HCT116 (cell line): ENCODE measurements at regions not wholly inside any gene's neighbourhood (a gene's known extent, or its start where the extent isn't known, plus 50 kb on each side); places are given as distances from the start of the nearest gene placed in this dataset.

Experiments
- ATAC-seq: fragments of 200-7000 bp; cut with Tn5 transposase; 2 replicates; pipeline ENCODE4 v1.9.1; 2020; ENCODE audit warnings: mild to moderate bottlenecking, moderate library complexity
- BruUV-seq: library from RNA; stranded (reverse); fragments of 400-500 nt; replicated peaks from 2 replicates; lab custom pipeline; 2021; lab: Mats Ljungman, UMichigan
- CTCF ChIA-PET: fragments of 300-600 bp; sonication (Branson Sonifier 250); formaldehyde crosslinking; loops from one replicate; lab custom pipeline; 2021; ENCODE audit warnings: antibody characterized with exemption; lab: Charles Lee
- POLR2A ChIA-PET: fragments of 300-600, 350-600 bp; sonication (Branson Sonifier 250); formaldehyde crosslinking; loops from one replicate; lab custom pipeline; 2021; ENCODE audit warnings: antibody characterized with exemption; lab: Charles Lee
- RAD21 ChIA-PET, 2 experiments: fragments of 300-600 bp; sonication (Branson Sonifier 250); formaldehyde crosslinking; loops; one replicate each; lab custom pipeline; 2023; ENCODE audit warnings: low total read pairs in 2 of 2; ENCODE audit not compliant: uncharacterized antibody in 2 of 2, unreplicated experiment in 2 of 2, low non-redundant PET in 1 of 2; lab: Charles Lee
- DNase-seq: peaks from one replicate; pipeline ENCODE4 v3.0.0-alpha.2; 2010; ENCODE audit warnings: low read depth, low spot score
- H2AFZ ChIP-seq: fragments of 200-600 bp; shearing (Covaris generic), sonication (generic); 2 replicates; pipeline ENCODE4 v1.6.1; 2017; ENCODE audit warnings: low read depth, mixed run types, mixed read lengths, antibody characterized with exemption, low read length; ENCODE audit not compliant: poor library complexity, severe bottlenecking
- H3K27ac ChIP-seq: 2 replicates; pipeline ENCODE4 v1.5.1; 2012; ENCODE audit warnings: low read depth, low read length
- H3K27me3 ChIP-seq: fragments of 200-600 bp; sonication (generic); 2 replicates; pipeline ENCODE4 v1.6.1; 2016; ENCODE audit warnings: mixed run types, low read length, mixed read lengths; ENCODE audit not compliant: insufficient read depth
- H3K36me3 ChIP-seq, 2 experiments: fragments of 200-500 bp in 1 of 2; fragments of 200-600 bp in 1 of 2; sonication (Bioruptor generic) in 1 of 2; sonication (generic) in 1 of 2; 2 replicates each; pipeline versions ENCODE4 v1.5.1 to v1.6.1; 2014 to 2016; ENCODE audit warnings: low read length in 2 of 2, inconsistent platforms in 1 of 2, mixed read lengths in 1 of 2, mixed run types in 1 of 2; ENCODE audit not compliant: insufficient read depth in 2 of 2, control insufficient read depth in 1 of 2
- H3K4me1 ChIP-seq, 2 experiments: fragments of 200-600 bp in 1 of 2; sonication (generic) in 1 of 2; 2 replicates each; pipeline versions ENCODE4 v1.5.1 to v1.6.1; 2012 to 2017; ENCODE audit warnings: low read length in 2 of 2, inconsistent platforms in 1 of 2, mild to moderate bottlenecking in 1 of 2, mixed read lengths in 1 of 2, mixed run types in 1 of 2, moderate library complexity in 1 of 2; ENCODE audit not compliant: insufficient read depth in 2 of 2, control insufficient read depth in 1 of 2
- H3K4me2 ChIP-seq: fragments of 200-600 bp; sonication (generic); 2 replicates; pipeline ENCODE4 v1.6.1; 2017; ENCODE audit warnings: mixed run types, low read length, mixed read lengths
- H3K4me3 ChIP-seq, 2 experiments: fragments of 200-600 bp in 1 of 2; sonication (generic) in 1 of 2; replicated peaks in 1 of 2; 2 replicates each; pipeline ENCODE4 v1.5.1; 2011 to 2016; ENCODE audit warnings: low read length in 2 of 2, control low read depth in 1 of 2, low read depth in 1 of 2, mild to moderate bottlenecking in 1 of 2, mixed read lengths in 1 of 2, mixed run types in 1 of 2
- H3K79me2 ChIP-seq: fragments of 200-600 bp; sonication (generic); 2 replicates; pipeline ENCODE4 v1.6.1; 2017; ENCODE audit warnings: mild to moderate bottlenecking, mixed run types, low read length, moderate library complexity, mixed read lengths; ENCODE audit not compliant: insufficient read depth
- H3K9ac ChIP-seq: fragments of 200-600 bp; sonication (generic); 2 replicates; pipeline ENCODE4 v1.6.1; 2016; ENCODE audit warnings: low read length, mixed read lengths
- H3K9me2 ChIP-seq: fragments of 200-600 bp; sonication (generic), shearing (Covaris generic); 2 replicates; pipeline ENCODE4 v1.6.1; 2017; ENCODE audit warnings: mixed run types, mild to moderate bottlenecking, moderate library complexity; ENCODE audit not compliant: insufficient read depth
- H3K9me3 ChIP-seq, 2 experiments: fragments of 200-500 bp in 1 of 2; fragments of 200-600 bp in 1 of 2; sonication (Bioruptor generic) in 1 of 2; sonication (generic) in 1 of 2; 2 replicates each; pipeline ENCODE4 v1.6.1; 2014 to 2017; ENCODE audit warnings: low read length in 2 of 2, mixed read lengths in 2 of 2, inconsistent platforms in 1 of 2, low read depth in 1 of 2, mild to moderate bottlenecking in 1 of 2, mixed run types in 1 of 2, moderate library complexity in 1 of 2; ENCODE audit not compliant: control insufficient read depth in 1 of 2, insufficient read depth in 1 of 2
- H4K20me1 ChIP-seq: fragments of 200-600 bp; sonication (generic), shearing (Covaris generic); 2 replicates; pipeline ENCODE4 v1.6.1; 2017; ENCODE audit warnings: mixed run types, mild to moderate bottlenecking, moderate library complexity; ENCODE audit not compliant: insufficient read depth
- CBX3 ChIP-seq: IDR thresholded peaks from 2 replicates; pipeline ENCODE4 v1.6.1; 2012; ENCODE audit warnings: low read depth
- CTCF ChIP-seq, 3 experiments: fragments of 200-600 bp in 1 of 3; sonication (generic) in 1 of 3; IDR thresholded peaks in 2 of 3; conservative IDR thresholded peaks in 1 of 3; 2 replicates each; pipeline ENCODE4 v1.5.1; 2012 to 2017; ENCODE audit warnings: low read depth in 2 of 3, low read length in 2 of 3, antibody characterized with exemption in 1 of 3, borderline replicate concordance in 1 of 3, control low read depth in 1 of 3, mild to moderate bottlenecking in 1 of 3, mixed read lengths in 1 of 3, mixed run types in 1 of 3, moderate library complexity in 1 of 3; ENCODE audit not compliant: insufficient read depth in 1 of 3
- EGR1 ChIP-seq: IDR thresholded peaks from 2 replicates; pipeline ENCODE4 v1.6.1; 2012; ENCODE audit warnings: low read depth
- EZH2 ChIP-seq: fragments of 200-600 bp; sonication (generic); IDR thresholded peaks from 2 replicates; pipeline ENCODE4 v1.6.1; 2017; ENCODE audit warnings: antibody characterized with exemption, mixed run types
- EZH2phosphoT487 ChIP-seq: fragments of 200-600 bp; IDR thresholded peaks from 2 replicates; pipeline ENCODE4 v1.6.1; 2018; ENCODE audit warnings: antibody characterized with exemption, borderline replicate concordance
- FOSL1 ChIP-seq: IDR thresholded peaks from 2 replicates; pipeline ENCODE4 v1.6.1; 2012; ENCODE audit warnings: low read depth
- JUND ChIP-seq: IDR thresholded peaks from 2 replicates; pipeline ENCODE4 v1.6.1; 2012
- RAD21 ChIP-seq: IDR thresholded peaks from 2 replicates; pipeline ENCODE4 v1.6.1; 2012; ENCODE audit warnings: low read depth, mild to moderate bottlenecking
- REST ChIP-seq: IDR thresholded peaks from 2 replicates; pipeline ENCODE4 v1.6.1; 2012; ENCODE audit warnings: low read depth
- SRF ChIP-seq: IDR thresholded peaks from 2 replicates; pipeline ENCODE4 v1.6.1; 2012; ENCODE audit warnings: low read depth
- ZBTB33 ChIP-seq: IDR thresholded peaks from 2 replicates; pipeline ENCODE4 v1.6.1; 2011; ENCODE audit warnings: mild to moderate bottlenecking, low read length, moderate library complexity; ENCODE audit not compliant: insufficient replicate concordance; ENCODE audit errors: extremely low read depth
- ZFX ChIP-seq: fragments of 450-650 bp; IDR thresholded peaks from 2 replicates; pipeline ENCODE4 v1.6.1; 2017
- intact Hi-C: fragments of 100-400 bp; cut with micrococcal nuclease; formaldehyde crosslinking; loops from 2 replicates; pipeline ENCODE4 v1.10.0; 2022
- TF ChIP-seq, protein P1 (sequence below): IDR thresholded peaks from 2 replicates; pipeline ENCODE4 v1.6.1; 2012
- TF ChIP-seq, protein P2 (sequence below): IDR thresholded peaks from 2 replicates; pipeline ENCODE4 v1.6.1; 2012

GRCh38 chr9:73423891-73424290, 272.2 kb downstream of the ANXA1 start:
- no peaks in the 10 kb centered on the region for H3K79me2 ChIP-seq
- H3K9me2 ChIP-seq, result no peaks in the 10 kb centered on the region
- CTCF ChIA-PET, result no interaction called here
- no peak overlapping the region for H3K9ac ChIP-seq
- POLR2A ChIA-PET, result no interaction called here
- H3K4me3 ChIP-seq, result no peak overlapping the region
- no peak overlapping the region for H3K4me2 ChIP-seq
- intact Hi-C loops, result no loop called here
- H4K20me1 ChIP-seq, result no peaks in the 10 kb centered on the region
- H3K36me3 ChIP-seq, result no peaks in the 10 kb centered on the region
- RAD21 ChIA-PET, result no interaction called here
- no peak for DNase-seq
- H3K9me3 ChIP-seq, result no peaks in the 10 kb centered on the region
- no peaks in the 10 kb centered on the region for H3K4me1 ChIP-seq
- no TSS peak for BruUV-seq
- H3K27me3 ChIP-seq, result peaks cover 33% of the 10 kb centered on the region
- ATAC-seq, result no peak
- no peak overlapping the region for H2AFZ ChIP-seq
- TF ChIP-seq RAD21 (no peak), ZBTB33 (no peak), SRF (no peak), EGR1 (no peak), REST (no peak), EZH2phosphoT487 (no peak), CBX3 (no peak), JUND (no peak), FOSL1 (no peak), CTCF (IDR thresholded peaks at IDR 0.05 in 2 of 3, conservative IDR thresholded peaks at IDR 0.05 in 1 of 3; ENCODE audit: borderline replicate concordance in 1 of 3, insufficient read depth in 1 of 3, low read depth in 2 of 3, low read length in 2 of 3) (no peak), EZH2 (no peak), ZFX (no peak)
- TF ChIP-seq, protein P1, sequence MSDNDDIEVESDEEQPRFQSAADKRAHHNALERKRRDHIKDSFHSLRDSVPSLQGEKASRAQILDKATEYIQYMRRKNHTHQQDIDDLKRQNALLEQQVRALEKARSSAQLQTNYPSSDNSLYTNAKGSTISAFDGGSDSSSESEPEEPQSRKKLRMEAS, result no peak
- TF ChIP-seq, protein P2, sequence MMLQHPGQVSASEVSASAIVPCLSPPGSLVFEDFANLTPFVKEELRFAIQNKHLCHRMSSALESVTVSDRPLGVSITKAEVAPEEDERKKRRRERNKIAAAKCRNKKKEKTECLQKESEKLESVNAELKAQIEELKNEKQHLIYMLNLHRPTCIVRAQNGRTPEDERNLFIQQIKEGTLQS, result no peak
- H3K27ac ChIP-seq, result no peak overlapping the region
